Kidney (tissue), 13 donors: ENCODE measurements at regions not wholly inside any gene's neighbourhood (a gene's known extent, or its start where the extent isn't known, plus 50 kb on each side); places are given as distances from the start of the nearest gene placed in this dataset.
A peak's percentile ranks its signal among the peaks of the same experiment; 100 is the strongest.

Source experiments
- DNase-seq, 5 donors: peaks; one replicate each; pipeline ENCODE4 v3.0.0-alpha.2; 2013 to 2020
- FAIRE-seq: peaks from 2 replicates; lab custom pipeline; 2012; peaks lifted over from hg19 to GRCh38; lab: Jason Lieb, UNC
- H3K27ac ChIP-seq, 2 donors: one replicate each; pipeline ENCODE4 v1.7.0; 2013; ENCODE audit warnings: low read depth in 2 of 2, low read length in 2 of 2, inconsistent platforms in 1 of 2
- H3K27me3 ChIP-seq: one replicate; pipeline ENCODE4 v1.7.1; 2013; ENCODE audit warnings: low read length, inconsistent platforms; ENCODE audit not compliant: control insufficient read depth, insufficient read depth
- H3K36me3 ChIP-seq, 3 donors: one replicate each; pipeline versions ENCODE4 v1.7.0 to v1.7.1; 2013; ENCODE audit warnings: low read length in 3 of 3, control low read depth in 1 of 3, inconsistent platforms in 1 of 3; ENCODE audit not compliant: insufficient read depth in 3 of 3, control insufficient read depth in 2 of 3
- H3K4me1 ChIP-seq, 3 donors: one replicate each; pipeline versions ENCODE4 v1.7.0 to v1.7.1; 2013; ENCODE audit warnings: low read length in 3 of 3, inconsistent platforms in 1 of 3, low read depth in 1 of 3; ENCODE audit not compliant: control insufficient read depth in 2 of 3, insufficient read depth in 2 of 3
- H3K4me3 ChIP-seq, 3 donors: one replicate each; pipeline versions ENCODE4 v1.7.0 to v1.8.1; 2013; ENCODE audit warnings: low read length in 3 of 3, control low read depth in 1 of 3, inconsistent platforms in 1 of 3
- H3K9ac ChIP-seq, 3 donors: one replicate each; pipeline versions ENCODE4 v1.7.0 to v1.7.1; 2013; ENCODE audit warnings: low read length in 3 of 3, control low read depth in 1 of 3, inconsistent platforms in 1 of 3
- H3K9me3 ChIP-seq, 3 donors: one replicate each; pipeline versions ENCODE4 v1.7.0 to v1.7.1; 2013; ENCODE audit warnings: low read length in 3 of 3, control low read depth in 1 of 3, inconsistent platforms in 1 of 3; ENCODE audit not compliant: control insufficient read depth in 2 of 3, insufficient read depth in 1 of 3
- intact Hi-C: fragments of 100-400 bp; cut with DNase I; formaldehyde crosslinking; loops from one replicate; pipeline ENCODE4 v1.11.1; 2022
- TF ChIP-seq, protein P1 (sequence below): IDR thresholded peaks from 3 replicates; pipeline ENCODE4 v1.5.1; 2012; ENCODE audit warnings: mild to moderate bottlenecking, moderate library complexity, borderline replicate concordance; ENCODE audit not compliant: insufficient read depth; ENCODE audit errors: extremely low read depth
- donor health status: control.
- donor health status: control.
- donor health status: control.
- donor health status: control.
- donor health status: control.
- donor health status: DM: yes; HTN: yes; CAD: no.
- donor health status: Normal renal cell carcinoma (clear cell type).

DNA sequence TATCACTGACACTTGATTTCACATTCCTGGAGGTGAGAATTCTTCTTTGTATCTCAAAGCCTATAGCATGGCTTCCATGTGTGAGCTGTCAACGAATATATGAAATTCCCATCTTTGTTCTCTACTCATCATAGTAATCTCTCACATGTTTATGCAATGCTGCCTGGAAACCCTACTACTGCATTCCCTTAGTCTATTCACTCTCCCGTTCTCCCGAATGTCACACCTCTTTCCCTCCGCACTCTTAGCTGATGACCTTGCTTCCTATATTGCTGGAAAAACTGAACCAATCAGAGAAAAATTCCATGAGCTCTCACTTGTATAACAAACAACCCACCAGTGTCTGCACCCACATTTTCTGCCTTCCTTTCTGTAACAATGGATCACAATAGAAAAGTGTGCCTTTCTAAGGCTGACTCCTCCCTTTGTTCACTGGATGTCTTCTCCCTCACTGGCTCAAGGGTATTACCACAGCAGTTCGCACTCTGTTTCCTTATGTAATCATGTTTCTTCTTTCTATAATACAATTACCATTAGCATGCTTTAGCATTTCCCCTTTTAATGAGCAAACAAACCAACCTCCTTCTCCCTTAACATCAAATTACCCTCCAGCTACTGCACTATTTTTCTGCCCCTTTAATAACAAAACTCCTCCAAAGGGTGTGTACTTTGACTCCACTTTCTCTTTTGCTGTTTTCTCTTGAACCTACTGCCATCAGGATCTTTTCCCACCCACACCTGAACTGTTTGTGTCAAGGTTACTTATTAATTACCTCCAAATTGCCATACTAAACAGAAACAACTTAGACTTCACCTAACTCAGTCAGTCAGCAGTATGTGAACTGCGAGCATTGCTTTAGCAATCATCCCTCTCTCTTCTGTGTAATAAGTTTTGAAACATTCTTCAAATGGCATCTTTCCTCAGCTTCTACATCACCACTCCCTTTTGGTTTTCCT, 63.9 kb upstream of the CCDC196 start:
- H3K27ac ChIP-seq = peak overlapping the region; percentile 53 to 82
- FAIRE-seq (peak; percentile 66), DNase-seq (peak in 2 of 5 donors; percentile 33 to 64)
- no peaks in the 10 kb centered on the region for H3K27me3 ChIP-seq
- TF ChIP-seq, protein P1, sequence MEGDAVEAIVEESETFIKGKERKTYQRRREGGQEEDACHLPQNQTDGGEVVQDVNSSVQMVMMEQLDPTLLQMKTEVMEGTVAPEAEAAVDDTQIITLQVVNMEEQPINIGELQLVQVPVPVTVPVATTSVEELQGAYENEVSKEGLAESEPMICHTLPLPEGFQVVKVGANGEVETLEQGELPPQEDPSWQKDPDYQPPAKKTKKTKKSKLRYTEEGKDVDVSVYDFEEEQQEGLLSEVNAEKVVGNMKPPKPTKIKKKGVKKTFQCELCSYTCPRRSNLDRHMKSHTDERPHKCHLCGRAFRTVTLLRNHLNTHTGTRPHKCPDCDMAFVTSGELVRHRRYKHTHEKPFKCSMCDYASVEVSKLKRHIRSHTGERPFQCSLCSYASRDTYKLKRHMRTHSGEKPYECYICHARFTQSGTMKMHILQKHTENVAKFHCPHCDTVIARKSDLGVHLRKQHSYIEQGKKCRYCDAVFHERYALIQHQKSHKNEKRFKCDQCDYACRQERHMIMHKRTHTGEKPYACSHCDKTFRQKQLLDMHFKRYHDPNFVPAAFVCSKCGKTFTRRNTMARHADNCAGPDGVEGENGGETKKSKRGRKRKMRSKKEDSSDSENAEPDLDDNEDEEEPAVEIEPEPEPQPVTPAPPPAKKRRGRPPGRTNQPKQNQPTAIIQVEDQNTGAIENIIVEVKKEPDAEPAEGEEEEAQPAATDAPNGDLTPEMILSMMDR = no peak
- intact Hi-C loops = no loop called here
- no peaks in the 10 kb centered on the region for H3K9me3 ChIP-seq
- H3K36me3 ChIP-seq = no peaks in the 10 kb centered on the region
- no peak overlapping the region for H3K9ac ChIP-seq
- H3K4me3 ChIP-seq = peak overlapping the region; percentile 1 to 17 (median 3)
- peaks cover 3 to 37% (median 18%) of the 10 kb centered on the region in 3 donors for H3K4me1 ChIP-seq

DNA sequence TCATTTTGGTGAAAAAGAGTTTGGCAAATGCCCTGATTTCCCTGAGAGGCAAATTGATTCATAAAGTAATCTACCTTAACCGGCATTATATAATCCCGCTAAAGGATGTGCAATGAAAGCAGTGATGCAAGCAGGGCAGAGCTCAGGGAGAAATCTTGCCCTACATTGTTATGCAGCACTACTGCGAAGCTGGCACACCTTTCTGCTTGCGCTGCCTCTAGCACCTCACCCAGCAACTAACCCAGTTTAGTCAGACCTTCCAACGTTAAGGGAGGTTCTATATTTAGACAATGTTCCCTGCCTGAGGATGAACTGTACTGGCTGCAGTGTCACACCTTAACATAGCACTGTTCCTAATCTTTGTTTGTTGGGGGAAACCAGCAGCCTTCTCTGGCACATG, 60.8 kb upstream of the CCDC196 start:
- H3K4me1 ChIP-seq = peaks cover 3 to 34% (median 18%) of the 10 kb centered on the region in 3 donors
- intact Hi-C loops = no loop called here
- peak overlapping the region in 1 of 2 donors; percentile 55 for H3K27ac ChIP-seq
- H3K9ac ChIP-seq = no peak overlapping the region
- H3K9me3 ChIP-seq = no peaks in the 10 kb centered on the region
- no peak for DNase-seq
- TF ChIP-seq, protein P1 = no peak
- FAIRE-seq = no peak
- H3K36me3 ChIP-seq = no peaks in the 10 kb centered on the region
- H3K4me3 ChIP-seq = no peak overlapping the region
- no peaks in the 10 kb centered on the region for H3K27me3 ChIP-seq

- H3K27me3 ChIP-seq = no peaks in the 10 kb centered on the region
- peaks cover 3 to 28% (median 15%) of the 10 kb centered on the region in 3 donors for H3K4me1 ChIP-seq
- H3K4me3 ChIP-seq = no peak overlapping the region
- TF ChIP-seq, protein P1 = no peak
- peak in 2 of 5 donors; percentile 17 to 35 for DNase-seq
- no peak overlapping the region for H3K9ac ChIP-seq
- no peak for FAIRE-seq
- H3K36me3 ChIP-seq = no peaks in the 10 kb centered on the region
- no peak overlapping the region for H3K27ac ChIP-seq
- intact Hi-C loops = no loop called here
- no peaks in the 10 kb centered on the region for H3K9me3 ChIP-seq
These were observed 59.7 kb upstream of the CCDC196 start for GRCh38 chr14:66426451-66426850.
